ENCODE measurements at regions not wholly inside any gene's neighbourhood (a gene's known extent, or its start where the extent isn't known, plus 50 kb on each side); places are given as distances from the start of the nearest gene placed in this dataset.

- no peak overlapping the region for H3K4me3 ChIP-seq (replicated peaks in 1 of 3; ENCODE audit: insufficient read depth in 1 of 3, low read depth in 1 of 3, low read length in 3 of 3)
- no peaks in the 10 kb centered on the region for H3K79me2 ChIP-seq (ENCODE audit: control insufficient read depth, insufficient read depth, low read length)
- H2AFZ ChIP-seq (ENCODE audit: low read depth, low read length), result no peak overlapping the region
- no peak for FAIRE-seq
- no peaks in the 10 kb centered on the region for H4K20me1 ChIP-seq (replicated peaks; ENCODE audit: control insufficient read depth, extremely low read depth, insufficient read depth, low read length)
- H3K4me1 ChIP-seq (ENCODE audit: control insufficient read depth, extremely low read depth, insufficient read depth, low read length), result no peaks in the 10 kb centered on the region
- no peaks in the 10 kb centered on the region for H3K9me3 ChIP-seq (replicated peaks; ENCODE audit: control insufficient read depth, insufficient read depth, low read length)
- no peaks in the 10 kb centered on the region for H3K36me3 ChIP-seq (ENCODE audit: control insufficient read depth in 2 of 2, extremely low read depth in 1 of 2, insufficient read depth in 2 of 2, low read length in 2 of 2)
- intact Hi-C loops (cut with micrococcal nuclease), result no loop called here
- no peaks in the 10 kb centered on the region for H3K27me3 ChIP-seq (ENCODE audit: control insufficient read depth in 2 of 2, insufficient read depth in 2 of 2, low read length in 2 of 2)
- no TSS peak for BruUV-seq (replicated peaks)
- H3K4me2 ChIP-seq (ENCODE audit: insufficient read depth, low read length), result no peak overlapping the region
- ChIA-PET POLR2A (no interaction called here), CTCF (interaction anchor here (0.8 kb wide), 1 partner anchor 9 kb away, joined by 3 read pairs; no protein-coding TSS in a partner anchor)
- no peak overlapping the region for H3K9ac ChIP-seq (replicated peaks; ENCODE audit: extremely low read depth, insufficient read depth, low read length)
- dilution Hi-C loops (cut with MboI; ENCODE audit: extremely low pct_ligation_motif_present, low sequenced_read_pairs), result no loop called here
- H3K27ac ChIP-seq (ENCODE audit: insufficient read depth, low read depth, low read length), result no peak overlapping the region
- TF ChIP-seq EZH2 (IDR thresholded peaks at IDR 0.05; ENCODE audit: borderline replicate concordance, low read depth, low read length, severe bottlenecking) (no peak), CTCF (IDR thresholded peaks at IDR 0.05; ENCODE audit: extremely low read depth in 1 of 2, insufficient read depth in 1 of 2, low read depth in 1 of 2, low read length in 2 of 2) (no peak), MAX (IDR thresholded peaks at IDR 0.05; ENCODE audit: insufficient read depth, insufficient read length) (no peak), POLR2A (IDR thresholded peaks at IDR 0.05; ENCODE audit: low read depth, low read length) (no peak), POLR2AphosphoS5 (IDR thresholded peaks at IDR 0.05; ENCODE audit: insufficient read depth, low read depth, low read length) (no peak)
- no peaks in the 10 kb centered on the region for H3K9me1 ChIP-seq (replicated peaks; ENCODE audit: control insufficient read depth, extremely low read depth, insufficient read depth, low read length)
- DNase-seq (ENCODE audit: low read depth, low spot score), result no peak
Measured at GRCh38 chr11:96648991-96649390, 259.2 kb downstream of the JRKL start.

GRCh38 chr11:96652516-96652915, 262.7 kb downstream of the JRKL start:
- TF ChIP-seq FOS (IDR thresholded peaks at IDR 0.05; ENCODE audit: borderline replicate concordance, insufficient read depth, low read length) (no peak), POLR2AphosphoS5 (IDR thresholded peaks at IDR 0.05; ENCODE audit: insufficient read depth, low read depth, low read length) (no peak), GATA2 (IDR thresholded peaks at IDR 0.05; ENCODE audit: insufficient read depth, insufficient read length, low read depth, low read length) (no peak), MYC (IDR thresholded peaks at IDR 0.05; ENCODE audit: low read depth, low read length) (no peak), MAX (IDR thresholded peaks at IDR 0.05; ENCODE audit: insufficient read depth, insufficient read length) (no peak), JUN (IDR thresholded peaks at IDR 0.05; ENCODE audit: borderline replicate concordance, insufficient read depth, insufficient read length, low read depth) (no peak), CTCF (IDR thresholded peaks at IDR 0.05; ENCODE audit: extremely low read depth in 1 of 2, insufficient read depth in 1 of 2, low read depth in 1 of 2, low read length in 2 of 2) (no peak), POLR2A (IDR thresholded peaks at IDR 0.05; ENCODE audit: low read depth, low read length) (no peak), EZH2 (IDR thresholded peaks at IDR 0.05; ENCODE audit: borderline replicate concordance, low read depth, low read length, severe bottlenecking) (no peak)
- BruUV-seq (replicated peaks), result no TSS peak
- no peaks in the 10 kb centered on the region for H3K9me1 ChIP-seq (replicated peaks; ENCODE audit: control insufficient read depth, extremely low read depth, insufficient read depth, low read length)
- H2AFZ ChIP-seq (ENCODE audit: low read depth, low read length), result no peak overlapping the region
- CTCF ChIA-PET, result no interaction called here
- no peaks in the 10 kb centered on the region for H4K20me1 ChIP-seq (replicated peaks; ENCODE audit: control insufficient read depth, extremely low read depth, insufficient read depth, low read length)
- H3K9ac ChIP-seq (replicated peaks; ENCODE audit: extremely low read depth, insufficient read depth, low read length), result no peak overlapping the region
- no peaks in the 10 kb centered on the region for H3K4me1 ChIP-seq (ENCODE audit: control insufficient read depth, extremely low read depth, insufficient read depth, low read length)
- H3K27me3 ChIP-seq (ENCODE audit: control insufficient read depth in 2 of 2, insufficient read depth in 2 of 2, low read length in 2 of 2), result no peaks in the 10 kb centered on the region
- no peak overlapping the region for H3K27ac ChIP-seq (ENCODE audit: insufficient read depth, low read depth, low read length)
- no peak overlapping the region for H3K4me3 ChIP-seq (replicated peaks in 1 of 3; ENCODE audit: insufficient read depth in 1 of 3, low read depth in 1 of 3, low read length in 3 of 3)
- no peaks in the 10 kb centered on the region for H3K36me3 ChIP-seq (ENCODE audit: control insufficient read depth in 2 of 2, extremely low read depth in 1 of 2, insufficient read depth in 2 of 2, low read length in 2 of 2)
- no peaks in the 10 kb centered on the region for H3K9me3 ChIP-seq (replicated peaks; ENCODE audit: control insufficient read depth, insufficient read depth, low read length)
- no peaks in the 10 kb centered on the region for H3K79me2 ChIP-seq (ENCODE audit: control insufficient read depth, insufficient read depth, low read length)
- intact Hi-C loops (cut with micrococcal nuclease) (no loop called here), dilution Hi-C loops (cut with MboI; ENCODE audit: extremely low pct_ligation_motif_present, low sequenced_read_pairs) (no loop called here)
- H3K4me2 ChIP-seq (ENCODE audit: insufficient read depth, low read length), result no peak overlapping the region
- DNase-seq (ENCODE audit: low read depth, low spot score), result no peak
- FAIRE-seq, result no peak
- POLR2A ChIA-PET, result no interaction called here

Measured in endothelial cell of umbilical vein (primary cell).